ENCODE measurements at regions not wholly inside any gene's neighbourhood (a gene's known extent, or its start where the extent isn't known, plus 50 kb on each side); places are given as distances from the start of the nearest gene placed in this dataset.

DNA sequence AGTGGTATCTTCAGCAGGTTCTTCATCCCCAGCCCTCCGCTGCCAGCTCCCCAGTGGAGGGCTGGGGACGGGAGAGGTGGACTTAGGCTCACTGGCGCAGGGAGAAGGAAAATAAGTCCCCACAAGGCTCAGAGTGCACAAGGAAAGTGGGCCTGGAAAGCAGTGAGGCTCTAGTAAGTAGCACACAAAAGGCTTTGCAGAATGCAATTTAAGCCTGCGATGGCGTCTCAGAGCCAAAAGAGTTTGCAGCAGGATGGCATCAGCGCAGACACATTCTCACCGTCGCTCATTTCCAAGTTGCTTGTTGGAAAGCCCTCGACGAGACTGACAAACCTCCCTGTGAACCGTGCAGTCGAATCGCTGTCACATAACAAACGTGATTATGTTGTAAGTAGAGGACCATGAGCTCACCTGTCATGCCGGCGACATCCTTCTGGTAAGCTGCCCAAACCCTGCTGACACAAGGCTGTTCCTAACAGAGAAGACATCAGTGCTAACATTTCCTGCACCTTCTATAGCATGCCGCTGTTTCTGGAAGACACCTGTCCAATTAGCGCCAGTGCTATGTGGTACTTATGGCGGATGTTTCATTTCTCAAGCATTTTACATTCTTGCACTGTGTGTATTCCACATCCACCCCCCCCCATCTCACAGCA lies 98.3 kb upstream of the NPVF start:
- no peaks in the 10 kb centered on the region for H3K36me3 Mint-ChIP-seq (ENCODE audit: low read depth)
- no peaks in the 10 kb centered on the region for H3K27me3 Mint-ChIP-seq (ENCODE audit: insufficient read depth)
- no peak for DNase-seq
- no peak overlapping the region for H3K4me3 Mint-ChIP-seq
- TF ChIP-seq, protein P1, sequence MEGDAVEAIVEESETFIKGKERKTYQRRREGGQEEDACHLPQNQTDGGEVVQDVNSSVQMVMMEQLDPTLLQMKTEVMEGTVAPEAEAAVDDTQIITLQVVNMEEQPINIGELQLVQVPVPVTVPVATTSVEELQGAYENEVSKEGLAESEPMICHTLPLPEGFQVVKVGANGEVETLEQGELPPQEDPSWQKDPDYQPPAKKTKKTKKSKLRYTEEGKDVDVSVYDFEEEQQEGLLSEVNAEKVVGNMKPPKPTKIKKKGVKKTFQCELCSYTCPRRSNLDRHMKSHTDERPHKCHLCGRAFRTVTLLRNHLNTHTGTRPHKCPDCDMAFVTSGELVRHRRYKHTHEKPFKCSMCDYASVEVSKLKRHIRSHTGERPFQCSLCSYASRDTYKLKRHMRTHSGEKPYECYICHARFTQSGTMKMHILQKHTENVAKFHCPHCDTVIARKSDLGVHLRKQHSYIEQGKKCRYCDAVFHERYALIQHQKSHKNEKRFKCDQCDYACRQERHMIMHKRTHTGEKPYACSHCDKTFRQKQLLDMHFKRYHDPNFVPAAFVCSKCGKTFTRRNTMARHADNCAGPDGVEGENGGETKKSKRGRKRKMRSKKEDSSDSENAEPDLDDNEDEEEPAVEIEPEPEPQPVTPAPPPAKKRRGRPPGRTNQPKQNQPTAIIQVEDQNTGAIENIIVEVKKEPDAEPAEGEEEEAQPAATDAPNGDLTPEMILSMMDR (IDR thresholded peaks at IDR 0.05) = no peak
- H3K27ac Mint-ChIP-seq = no peak overlapping the region
- H3K9me3 Mint-ChIP-seq = peaks cover 39% of the 10 kb centered on the region
- no peaks in the 10 kb centered on the region for H3K4me1 Mint-ChIP-seq (ENCODE audit: low read depth)

DNA sequence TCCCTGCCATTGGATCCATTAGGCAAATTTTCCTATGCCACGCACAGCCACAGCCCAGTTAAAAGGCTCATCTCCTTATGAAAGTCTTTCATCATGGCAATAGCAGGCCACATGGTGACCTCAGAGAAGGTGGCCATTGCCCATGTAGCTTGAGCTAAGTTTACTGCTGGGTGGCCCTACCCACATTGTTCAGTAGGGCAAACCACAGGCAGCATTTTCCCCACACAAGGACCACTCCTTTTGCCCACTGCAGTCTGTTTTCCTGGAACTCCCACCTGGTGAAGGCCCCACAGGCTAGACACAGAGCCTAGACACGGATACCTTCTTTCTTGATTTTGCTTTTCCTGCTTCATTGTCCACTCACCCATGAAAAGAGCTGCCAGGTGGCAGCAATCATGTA lies 101.5 kb upstream of the NPVF start:
- Mint-ChIP-seq H3K4me1 (ENCODE audit: low read depth) (no peaks in the 10 kb centered on the region), H3K27ac (no peak overlapping the region), H3K4me3 (no peak overlapping the region), H3K27me3 (ENCODE audit: insufficient read depth) (no peaks in the 10 kb centered on the region), H3K9me3 (peaks cover 49% of the 10 kb centered on the region), H3K36me3 (ENCODE audit: low read depth) (no peaks in the 10 kb centered on the region)
- DNase-seq = no peak
- TF ChIP-seq, protein P1 (IDR thresholded peaks at IDR 0.05) = no peak

DNA sequence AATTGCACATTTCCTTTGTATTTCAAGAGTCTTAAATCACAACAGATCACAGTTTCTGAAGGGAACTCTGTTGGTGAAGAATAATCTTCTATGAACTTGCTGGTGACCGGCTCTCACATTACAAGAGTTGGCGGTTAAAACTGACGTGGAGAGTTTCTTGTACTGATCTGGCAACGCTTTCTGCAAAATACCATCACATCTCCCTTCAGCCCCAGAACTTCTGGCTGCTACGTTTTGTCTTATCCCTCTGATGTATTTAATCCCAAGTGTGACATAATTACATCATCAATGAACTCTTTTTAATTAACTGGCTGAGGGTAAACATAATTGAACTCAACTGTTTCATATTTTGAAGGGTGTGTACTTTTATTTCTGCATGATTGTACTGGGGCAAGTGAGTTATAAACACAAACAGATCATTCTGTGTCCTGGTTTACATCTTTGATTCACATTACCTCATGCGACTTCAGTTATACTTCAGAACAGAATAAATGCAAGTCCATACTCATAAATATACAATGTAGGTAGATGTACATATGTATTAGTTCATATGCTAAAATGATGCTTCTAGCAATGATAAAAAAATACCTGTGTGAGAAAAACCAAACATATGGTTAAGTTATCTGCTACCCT lies 105.1 kb upstream of the NPVF start:
- TF ChIP-seq, protein P1 (IDR thresholded peaks at IDR 0.05) = no peak

DNA sequence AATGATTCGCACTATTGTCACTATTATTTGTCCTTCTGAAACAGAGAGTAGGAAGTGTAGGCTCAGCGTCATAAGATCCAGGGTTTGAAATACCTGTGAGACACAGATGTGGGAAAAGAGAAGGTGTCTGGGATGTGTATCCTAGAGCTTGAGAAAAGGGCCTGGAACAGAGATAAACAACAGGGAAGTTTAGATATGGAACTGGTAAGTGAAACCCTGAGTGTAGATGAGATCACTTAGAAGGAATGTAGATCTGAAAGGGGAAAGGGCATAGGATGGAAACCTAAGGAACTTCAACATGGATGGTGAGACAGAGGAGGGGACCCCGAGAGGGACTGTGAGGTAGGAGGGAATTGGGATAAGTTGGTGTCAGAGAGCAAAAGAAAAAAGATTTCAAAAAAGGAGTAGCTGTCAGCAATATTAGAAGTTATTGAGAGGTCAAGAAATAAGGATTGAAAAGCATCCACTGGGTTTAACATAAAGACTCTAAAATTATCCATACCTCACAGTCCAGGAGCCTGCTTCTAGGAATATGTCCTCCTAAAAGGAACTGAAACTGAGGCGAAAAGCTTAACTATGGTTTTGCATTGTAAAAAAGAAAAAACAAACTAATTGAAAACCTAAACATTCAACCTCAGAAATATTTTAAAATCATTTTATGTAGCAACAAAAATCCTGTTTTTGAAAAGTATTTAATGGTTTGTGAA lies 119.2 kb upstream of the NPVF start:
- Mint-ChIP-seq H3K27ac (no peak overlapping the region), H3K9me3 (peaks cover 48% of the 10 kb centered on the region), H3K4me3 (no peak overlapping the region), H3K4me1 (ENCODE audit: low read depth) (no peaks in the 10 kb centered on the region), H3K36me3 (ENCODE audit: low read depth) (no peaks in the 10 kb centered on the region), H3K27me3 (ENCODE audit: insufficient read depth) (no peaks in the 10 kb centered on the region)
- no peak for DNase-seq
- TF ChIP-seq, protein P1 (IDR thresholded peaks at IDR 0.05) = no peak

More for the DNA sequence above, 105.1 kb upstream of the NPVF start:
- DNase-seq = no peak
- no peak overlapping the region for H3K4me3 Mint-ChIP-seq
- H3K9me3 Mint-ChIP-seq = peaks cover 43% of the 10 kb centered on the region
- no peaks in the 10 kb centered on the region for H3K36me3 Mint-ChIP-seq (ENCODE audit: low read depth)
- no peak overlapping the region for H3K27ac Mint-ChIP-seq
- H3K27me3 Mint-ChIP-seq (ENCODE audit: insufficient read depth) = no peaks in the 10 kb centered on the region
- H3K4me1 Mint-ChIP-seq (ENCODE audit: low read depth) = no peaks in the 10 kb centered on the region

DNA sequence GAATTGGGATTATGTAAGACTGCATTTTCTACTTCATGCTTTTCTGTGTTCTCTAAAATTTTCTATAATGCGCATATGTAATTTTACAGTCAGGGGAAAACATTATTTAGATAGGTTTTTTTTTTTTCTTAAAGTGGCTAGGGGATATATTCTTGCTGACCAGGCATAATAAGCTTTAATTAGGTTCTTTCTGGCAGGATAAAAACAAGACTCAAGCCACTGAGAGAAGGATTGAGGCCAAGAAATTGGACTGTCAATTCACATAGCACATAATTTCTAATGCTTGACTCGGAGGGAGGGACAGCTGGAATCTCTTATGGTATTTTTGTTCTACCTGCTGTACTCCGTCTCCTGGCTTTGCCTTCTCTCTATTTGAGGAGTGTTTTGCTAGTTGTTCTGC lies 119.8 kb upstream of the NPVF start:
- TF ChIP-seq, protein P1 (IDR thresholded peaks at IDR 0.05) = no peak
- no peak for DNase-seq
- Mint-ChIP-seq H3K9me3 (peaks cover 48% of the 10 kb centered on the region), H3K4me1 (ENCODE audit: low read depth) (no peaks in the 10 kb centered on the region), H3K27ac (no peak overlapping the region), H3K4me3 (no peak overlapping the region), H3K27me3 (ENCODE audit: insufficient read depth) (no peaks in the 10 kb centered on the region), H3K36me3 (ENCODE audit: low read depth) (no peaks in the 10 kb centered on the region)

All from HFFc6 (cell line).